HG03097 (cell line): ENCODE measurements at regions not wholly inside any gene's neighbourhood (a gene's known extent, or its start where the extent isn't known, plus 50 kb on each side); places are given as distances from the start of the nearest gene placed in this dataset.

Experiments
- ATAC-seq: cut with Tn5 transposase; IDR thresholded peaks from one replicate; pipeline ENCODE4 v1.9.1; 2021; ENCODE audit not compliant: unreplicated experiment, low FRiP score

- ATAC-seq: no peak
These were observed 155.7 kb upstream of the PAPPA start for GRCh38 chr9:115997923-115998322.

GRCh38 chr9:115998666-115999065 is 154.9 kb upstream of the PAPPA start:
- ATAC-seq: no peak

- ATAC-seq: no peak
These were observed 154.1 kb upstream of the PAPPA start for GRCh38 chr9:115999498-115999897.

- ATAC-seq: no peak
These were observed 152.8 kb upstream of the PAPPA start for GRCh38 chr9:116000748-116001329.

GRCh38 chr9:116002181-116002580 is 151.4 kb upstream of the PAPPA start:
- ATAC-seq: no peak

- ATAC-seq: no peak
These were observed 151.0 kb upstream of the PAPPA start for GRCh38 chr9:116002624-116003023.

GRCh38 chr9:116003397-116003796 is 150.2 kb upstream of the PAPPA start:
- no peak for ATAC-seq

GRCh38 chr9:116005205-116005604 is 148.4 kb upstream of the PAPPA start:
- no peak for ATAC-seq

- ATAC-seq: no peak
These were observed 145.8 kb upstream of the PAPPA start for GRCh38 chr9:116007824-116008223.

GRCh38 chr9:116008278-116008677 is 145.3 kb upstream of the PAPPA start:
- no peak for ATAC-seq

- ATAC-seq: no peak
These were observed 144.2 kb upstream of the PAPPA start for GRCh38 chr9:116009420-116009819.

- no peak for ATAC-seq
These were observed 137.7 kb upstream of the PAPPA start for GRCh38 chr9:116015855-116016254.

GRCh38 chr9:116020146-116020545 is 133.4 kb upstream of the PAPPA start:
- no peak for ATAC-seq

GRCh38 chr9:116020801-116021200 is 132.8 kb upstream of the PAPPA start:
- no peak for ATAC-seq

- ATAC-seq: no peak
These were observed 126.5 kb upstream of the PAPPA start for GRCh38 chr9:116027096-116027495.

- no peak for ATAC-seq
These were observed 126.1 kb upstream of the PAPPA start for GRCh38 chr9:116027511-116027910.

GRCh38 chr9:116027951-116028350 is 125.6 kb upstream of the PAPPA start:
- no peak for ATAC-seq

GRCh38 chr9:116030517-116030916 is 123.1 kb upstream of the PAPPA start:
- no peak for ATAC-seq

GRCh38 chr9:116032683-116033440 is 120.7 kb upstream of the PAPPA start:
- ATAC-seq: no peak

GRCh38 chr9:116039312-116039711 is 114.3 kb upstream of the PAPPA start:
- ATAC-seq: no peak

- ATAC-seq: no peak
These were observed 113.7 kb upstream of the PAPPA start for GRCh38 chr9:116039893-116040292.

GRCh38 chr9:116042321-116042720 is 111.3 kb upstream of the PAPPA start:
- no peak for ATAC-seq
